ENCODE measurements at regions not wholly inside any gene's neighbourhood (a gene's known extent, or its start where the extent isn't known, plus 50 kb on each side); places are given as distances from the start of the nearest gene placed in this dataset.
"Not testable (repeated sequence)": the region's sequence is repeated elsewhere in the genome, so short reads cannot be mapped to it uniquely, and the experiment has no call there.

- TF ChIP-seq CTCF (conservative IDR thresholded peaks at IDR 0.05; ENCODE audit: low read length); EZH2phosphoT487 (IDR thresholded peaks at IDR 0.05; ENCODE audit: borderline replicate concordance, low read depth, low read length): not testable (repeated sequence)
Observed at GRCh38 chrX:3409936-3410335, 63.5 kb upstream of the MXRA5 start.

Measured in OCI-LY7 (cell line).